GM13976 (cell line): ENCODE measurements at regions not wholly inside any gene's neighbourhood (a gene's known extent, or its start where the extent isn't known, plus 50 kb on each side); places are given as distances from the start of the nearest gene placed in this dataset.

Experiments used
- DNase-seq: peaks from one replicate; pipeline ENCODE4 v3.0.0; 2012; ENCODE audit warnings: low spot score
- in situ Hi-C: fragments of 300-500 bp; cut with MboI; formaldehyde crosslinking; loops from one replicate; pipeline ENCODE4 v1.12.0; 2022; ENCODE audit warnings: low sequenced_read_pairs, mixed read lengths, inconsistent platforms; ENCODE audit not compliant: unreplicated experiment
- TF ChIP-seq, protein P1 (sequence below): IDR thresholded peaks from 2 replicates; pipeline ENCODE4 v1.5.1; 2012; ENCODE audit warnings: borderline replicate concordance, mild to moderate bottlenecking; ENCODE audit not compliant: insufficient read depth; ENCODE audit errors: extremely low read depth, missing control alignments, control extremely low read depth

DNA sequence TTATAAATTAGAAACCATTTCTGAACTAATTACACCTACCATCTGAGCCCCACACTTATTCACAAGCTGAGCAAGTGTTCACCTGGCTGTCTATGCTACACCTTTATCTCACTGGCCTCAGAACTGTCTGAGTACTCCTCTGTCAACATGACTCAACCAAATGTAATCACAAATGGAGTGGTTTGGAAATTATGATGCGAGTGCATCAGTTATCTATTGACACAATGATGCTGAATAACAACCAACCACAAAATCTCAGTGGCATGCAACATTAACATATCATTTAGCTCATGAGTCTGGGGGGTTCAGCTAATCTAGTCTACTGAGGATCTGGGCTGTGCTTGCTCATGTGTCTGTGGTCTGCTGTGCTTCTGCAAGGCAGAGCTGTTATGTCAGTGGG, 184.2 kb upstream of the NXPH2 start:
- no peak for DNase-seq
- TF ChIP-seq, protein P1, sequence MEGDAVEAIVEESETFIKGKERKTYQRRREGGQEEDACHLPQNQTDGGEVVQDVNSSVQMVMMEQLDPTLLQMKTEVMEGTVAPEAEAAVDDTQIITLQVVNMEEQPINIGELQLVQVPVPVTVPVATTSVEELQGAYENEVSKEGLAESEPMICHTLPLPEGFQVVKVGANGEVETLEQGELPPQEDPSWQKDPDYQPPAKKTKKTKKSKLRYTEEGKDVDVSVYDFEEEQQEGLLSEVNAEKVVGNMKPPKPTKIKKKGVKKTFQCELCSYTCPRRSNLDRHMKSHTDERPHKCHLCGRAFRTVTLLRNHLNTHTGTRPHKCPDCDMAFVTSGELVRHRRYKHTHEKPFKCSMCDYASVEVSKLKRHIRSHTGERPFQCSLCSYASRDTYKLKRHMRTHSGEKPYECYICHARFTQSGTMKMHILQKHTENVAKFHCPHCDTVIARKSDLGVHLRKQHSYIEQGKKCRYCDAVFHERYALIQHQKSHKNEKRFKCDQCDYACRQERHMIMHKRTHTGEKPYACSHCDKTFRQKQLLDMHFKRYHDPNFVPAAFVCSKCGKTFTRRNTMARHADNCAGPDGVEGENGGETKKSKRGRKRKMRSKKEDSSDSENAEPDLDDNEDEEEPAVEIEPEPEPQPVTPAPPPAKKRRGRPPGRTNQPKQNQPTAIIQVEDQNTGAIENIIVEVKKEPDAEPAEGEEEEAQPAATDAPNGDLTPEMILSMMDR: no peak
- in situ Hi-C loops: no loop called here

DNA sequence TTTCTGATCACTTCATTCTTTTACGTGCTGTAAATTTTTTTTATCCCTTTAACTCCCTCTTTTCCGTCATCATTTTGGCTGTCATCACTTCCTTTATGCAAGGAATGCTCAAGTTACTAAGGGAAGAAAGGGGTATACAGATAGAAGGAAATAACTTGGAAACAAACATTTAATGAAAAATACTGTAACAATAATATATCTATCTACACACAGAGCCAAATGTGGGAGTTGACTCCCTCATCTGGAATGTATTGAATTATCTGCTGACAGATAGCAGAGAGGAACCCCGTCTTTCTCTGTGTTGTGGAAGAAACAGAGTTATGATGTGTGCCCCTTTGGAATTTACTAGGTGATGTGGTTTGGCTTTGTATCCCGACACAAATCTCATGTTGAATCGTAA, 182.5 kb upstream of the NXPH2 start:
- DNase-seq: no peak
- in situ Hi-C loops: no loop called here
- TF ChIP-seq, protein P1: no peak

DNA sequence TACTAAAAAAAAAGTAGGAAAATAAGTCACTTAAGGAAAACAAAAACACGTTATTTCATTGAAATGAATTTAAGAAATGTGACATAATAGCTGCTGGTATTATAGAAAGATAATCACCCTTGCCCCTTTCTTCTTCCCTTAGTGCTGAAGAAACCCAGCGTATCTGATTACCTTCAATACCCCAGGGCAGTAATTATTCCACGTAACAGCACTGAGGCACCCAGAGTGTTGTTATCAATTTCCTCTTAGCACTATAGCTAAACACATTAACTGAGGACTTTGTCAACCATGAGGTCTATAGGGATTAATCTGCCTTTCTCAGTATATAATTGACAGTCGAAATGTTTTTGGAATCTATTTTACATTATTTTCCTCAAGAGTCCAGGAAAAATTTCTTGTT, 180.0 kb upstream of the NXPH2 start:
- no peak for DNase-seq
- TF ChIP-seq, protein P1: no peak
- in situ Hi-C loops: no loop called here

DNA sequence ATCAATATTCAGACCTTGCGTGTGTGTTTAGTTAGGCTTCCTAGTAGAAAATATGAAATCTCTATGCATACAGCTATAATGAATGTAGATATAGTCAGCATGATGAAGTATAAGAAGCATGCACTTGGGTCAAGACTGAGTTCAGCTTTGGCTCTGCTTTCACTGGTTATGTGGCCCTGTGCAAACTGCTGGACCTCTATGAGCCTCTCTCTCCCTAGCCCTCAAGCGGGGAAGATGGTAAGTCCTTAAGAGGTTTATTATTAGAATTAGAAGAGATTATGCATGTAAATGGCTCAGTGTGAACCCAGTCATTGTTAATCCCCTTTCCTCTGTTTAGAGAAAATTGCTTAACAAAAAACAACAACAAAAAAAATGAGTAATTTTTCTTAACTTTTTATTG, 178.8 kb upstream of the NXPH2 start:
- no peak for DNase-seq
- in situ Hi-C loops: no loop called here
- TF ChIP-seq, protein P1: no peak

DNA sequence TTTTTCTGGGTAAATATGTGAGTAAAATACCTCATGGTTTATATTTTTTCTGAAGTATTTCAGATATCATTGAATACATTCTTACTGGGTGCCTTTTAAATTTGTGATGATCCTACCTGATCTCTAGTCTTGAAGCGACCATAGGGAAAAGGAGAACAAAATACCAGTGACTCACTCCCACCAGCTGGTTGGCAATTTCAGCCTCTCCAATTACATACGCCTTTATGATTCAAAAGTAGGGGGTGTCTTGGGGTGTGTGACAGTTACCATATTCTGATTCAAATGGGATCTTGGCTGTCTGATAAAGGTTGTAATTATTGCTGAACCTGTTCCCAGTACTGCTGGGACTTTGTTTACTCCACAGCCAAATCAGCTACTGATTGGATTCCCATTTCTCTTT, 175.9 kb upstream of the NXPH2 start:
- DNase-seq: no peak
- TF ChIP-seq, protein P1: no peak
- in situ Hi-C loops: no loop called here

DNA sequence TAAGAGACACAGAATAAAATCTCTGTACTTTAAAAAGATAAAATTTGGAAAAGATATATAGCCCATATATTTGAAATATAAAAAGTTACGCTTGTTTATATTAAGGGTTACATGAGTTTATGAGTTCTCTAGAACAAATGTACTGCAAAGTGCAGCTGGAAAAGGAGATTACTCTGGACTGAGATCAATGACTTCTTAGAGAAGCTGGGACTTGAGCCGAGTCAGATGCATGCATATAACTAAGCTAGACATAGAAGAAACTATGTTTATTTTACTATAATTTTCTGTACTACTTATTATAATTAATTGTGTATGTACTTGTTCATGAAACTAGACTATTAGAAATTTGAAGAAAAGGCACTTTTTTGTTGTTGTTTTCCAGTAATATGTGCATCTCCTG, 170.3 kb upstream of the NXPH2 start:
- TF ChIP-seq, protein P1: no peak
- in situ Hi-C loops: no loop called here
- no peak for DNase-seq

DNA sequence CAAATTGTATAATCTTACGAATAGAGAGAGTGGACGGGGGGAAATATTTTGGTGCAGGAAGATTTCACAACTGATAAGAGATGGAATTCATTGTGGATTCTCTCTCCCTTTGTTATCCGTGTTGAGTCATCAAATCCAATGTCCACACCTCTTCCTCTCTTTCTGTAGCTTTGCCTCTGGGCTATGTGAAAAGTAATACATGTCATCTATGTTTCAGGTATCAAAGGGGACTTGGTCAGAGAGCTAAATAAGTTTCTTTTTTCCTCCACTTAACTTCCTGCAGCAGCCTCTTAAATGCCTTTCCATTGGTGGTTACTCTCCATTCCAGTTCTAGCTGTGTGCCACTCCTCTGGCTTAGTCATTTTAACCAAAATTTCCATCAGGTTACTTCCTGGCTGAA, 169.3 kb upstream of the NXPH2 start:
- TF ChIP-seq, protein P1: no peak
- DNase-seq: no peak
- in situ Hi-C loops: no loop called here
